Neural progenitor cell (in vitro differentiated cells): ENCODE measurements at regions not wholly inside any gene's neighbourhood (a gene's known extent, or its start where the extent isn't known, plus 50 kb on each side); places are given as distances from the start of the nearest gene placed in this dataset.

Experiments used
- DNase-seq: peaks from one replicate; pipeline ENCODE4 v3.0.0-alpha.2; 2016; ENCODE audit warnings: low spot score
- H2AFZ ChIP-seq: fragments of 200-600 bp; sonication (generic); replicated peaks from 2 replicates; pipeline ENCODE4 v1.6.1; 2016; ENCODE audit warnings: antibody characterized with exemption
- H3F3A ChIP-seq: fragments of 200-600 bp; sonication (generic); 2 replicates; pipeline ENCODE4 v1.6.1; 2016; ENCODE audit warnings: antibody characterized with exemption, low read depth
- H3K27ac ChIP-seq: fragments of 200-600 bp; sonication (generic); 2 replicates; pipeline ENCODE4 v1.5.1; 2016; ENCODE audit warnings: mild to moderate bottlenecking
- H3K27me3 ChIP-seq: fragments of 200-600 bp; sonication (generic); 2 replicates; pipeline ENCODE4 v1.6.1; 2016; ENCODE audit warnings: mild to moderate bottlenecking, moderate library complexity
- H3K36me3 ChIP-seq: fragments of 200-600 bp; sonication (generic); 2 replicates; pipeline ENCODE4 v1.5.1; 2016
- H3K4me1 ChIP-seq: fragments of 200-600 bp; sonication (generic); 2 replicates; pipeline ENCODE4 v1.6.1; 2016; ENCODE audit warnings: mixed run types
- H3K4me2 ChIP-seq: fragments of 200-600 bp; sonication (generic); 2 replicates; pipeline ENCODE4 v1.6.1; 2016
- H3K4me3 ChIP-seq: fragments of 200-600 bp; sonication (generic); 2 replicates; pipeline ENCODE4 v1.5.1; 2016
- H3K79me2 ChIP-seq: fragments of 200-600 bp; sonication (generic); 2 replicates; pipeline ENCODE4 v1.6.1; 2016; ENCODE audit warnings: low read depth
- H3K9ac ChIP-seq: fragments of 200-600 bp; sonication (generic); 2 replicates; pipeline ENCODE4 v1.6.1; 2016
- H3K9me3 ChIP-seq: fragments of 200-600 bp; sonication (generic); 2 replicates; pipeline ENCODE4 v1.5.1; 2016; ENCODE audit warnings: low read depth
- H4K20me1 ChIP-seq: fragments of 200-600 bp; sonication (generic); 2 replicates; pipeline ENCODE4 v1.6.1; 2016; ENCODE audit warnings: low read depth
- H3K27ac Mint-ChIP-seq: 3 replicates; pipeline ENCODE4 v1.8.0; 2021; ENCODE audit warnings: mixed read lengths
- H3K27me3 Mint-ChIP-seq: 2 replicates; pipeline ENCODE4 v1.8.0; 2022; ENCODE audit warnings: low read depth, mild to moderate bottlenecking, inconsistent platforms, moderate library complexity, mixed read lengths; ENCODE audit not compliant: insufficient read depth
- H3K36me3 Mint-ChIP-seq: 3 replicates; pipeline ENCODE4 v1.8.0; 2021; ENCODE audit warnings: mixed read lengths
- H3K4me1 Mint-ChIP-seq: 3 replicates; pipeline ENCODE4 v1.8.0; 2021; ENCODE audit warnings: mixed read lengths
- H3K4me3 Mint-ChIP-seq: 3 replicates; pipeline ENCODE4 v1.8.0; 2021; ENCODE audit warnings: mild to moderate bottlenecking, moderate library complexity, mixed read lengths
- H3K9me3 Mint-ChIP-seq: 3 replicates; pipeline ENCODE4 v1.8.0; 2020; ENCODE audit warnings: mixed read lengths
- CTCF ChIP-seq: fragments of 200-600 bp; sonication (generic); IDR thresholded peaks from 2 replicates; pipeline ENCODE4 v1.5.1; 2017; ENCODE audit warnings: antibody characterized with exemption, mild to moderate bottlenecking
- EZH2 ChIP-seq: fragments of 200-600 bp; sonication (generic); IDR thresholded peaks from 2 replicates; pipeline ENCODE4 v1.6.1; 2017; ENCODE audit warnings: antibody characterized with exemption, mild to moderate bottlenecking, moderate library complexity
- EZH2phosphoT487 ChIP-seq: fragments of 200-600 bp; sonication (generic); IDR thresholded peaks from 2 replicates; pipeline ENCODE4 v1.6.1; 2017; ENCODE audit warnings: antibody characterized with exemption

GRCh38 chr15:96029172-96029571 lies 301.3 kb upstream of the NR2F2 start:
- Histone ChIP-seq H3K9ac (no peak overlapping the region), H4K20me1 (no peaks in the 10 kb centered on the region), H3K4me2 (no peak overlapping the region), H3K4me1 (no peaks in the 10 kb centered on the region), H3K4me3 (no peak overlapping the region), H3K27me3 (no peaks in the 10 kb centered on the region), H3K9me3 (no peaks in the 10 kb centered on the region), H2AFZ (no peak overlapping the region), H3K27ac (no peak overlapping the region), H3K36me3 (no peaks in the 10 kb centered on the region), H3F3A (no peaks in the 10 kb centered on the region), H3K79me2 (no peaks in the 10 kb centered on the region)
- Mint-ChIP-seq H3K36me3 (peaks cover 3% of the 10 kb centered on the region), H3K27me3 (peaks cover 2% of the 10 kb centered on the region), H3K27ac (no peak overlapping the region), H3K4me1 (peaks cover 4% of the 10 kb centered on the region), H3K9me3 (peaks cover 5% of the 10 kb centered on the region), H3K4me3 (no peak overlapping the region)
- no peak for DNase-seq
- TF ChIP-seq EZH2phosphoT487 (no peak), CTCF (no peak), EZH2 (no peak)

- H3K4me1 ChIP-seq = peaks cover 14% of the 10 kb centered on the region
- H3F3A ChIP-seq = peaks cover 7% of the 10 kb centered on the region
- H3K4me3 Mint-ChIP-seq = no peak overlapping the region
- no peak overlapping the region for H3K27ac ChIP-seq
- H3K9ac ChIP-seq = no peak overlapping the region
- no peak overlapping the region for H3K4me3 ChIP-seq
- H3K27me3 ChIP-seq = no peaks in the 10 kb centered on the region
- H4K20me1 ChIP-seq = no peaks in the 10 kb centered on the region
- peaks cover 25% of the 10 kb centered on the region for H3K4me1 Mint-ChIP-seq
- H3K9me3 Mint-ChIP-seq = peaks cover 5% of the 10 kb centered on the region
- no peak overlapping the region for H3K4me2 ChIP-seq
- H3K27ac Mint-ChIP-seq = no peak overlapping the region
- peaks cover 3% of the 10 kb centered on the region for H3K36me3 Mint-ChIP-seq
- H3K9me3 ChIP-seq = no peaks in the 10 kb centered on the region
- TF ChIP-seq EZH2 (no peak), EZH2phosphoT487 (no peak), CTCF (no peak)
- H3K79me2 ChIP-seq = no peaks in the 10 kb centered on the region
- no peaks in the 10 kb centered on the region for H3K36me3 ChIP-seq
- H2AFZ ChIP-seq = no peak overlapping the region
- no peak for DNase-seq
- peaks cover 2% of the 10 kb centered on the region for H3K27me3 Mint-ChIP-seq
These were observed 298.9 kb upstream of the NR2F2 start for GRCh38 chr15:96031426-96032110.

GRCh38 chr15:96035091-96035490 lies 295.4 kb upstream of the NR2F2 start:
- Histone ChIP-seq H3K4me3 (no peak overlapping the region), H3F3A (peaks cover 17% of the 10 kb centered on the region), H2AFZ (no peak overlapping the region), H3K27ac (no peak overlapping the region), H4K20me1 (no peaks in the 10 kb centered on the region), H3K79me2 (no peaks in the 10 kb centered on the region), H3K27me3 (peaks cover 4% of the 10 kb centered on the region), H3K9me3 (no peaks in the 10 kb centered on the region), H3K9ac (no peak overlapping the region), H3K4me2 (no peak overlapping the region), H3K36me3 (no peaks in the 10 kb centered on the region), H3K4me1 (peaks cover 30% of the 10 kb centered on the region)
- TF ChIP-seq EZH2phosphoT487 (no peak), CTCF (no peak), EZH2 (no peak)
- Mint-ChIP-seq H3K27ac (peak overlapping the region; percentile 95), H3K36me3 (peaks cover 3% of the 10 kb centered on the region), H3K4me3 (peak overlapping the region; percentile 58), H3K9me3 (peaks cover 8% of the 10 kb centered on the region), H3K4me1 (peaks cover 57% of the 10 kb centered on the region), H3K27me3 (peaks cover 5% of the 10 kb centered on the region)
- no peak for DNase-seq
